ENCODE measurements at regions not wholly inside any gene's neighbourhood (a gene's known extent, or its start where the extent isn't known, plus 50 kb on each side); places are given as distances from the start of the nearest gene placed in this dataset.

DNA sequence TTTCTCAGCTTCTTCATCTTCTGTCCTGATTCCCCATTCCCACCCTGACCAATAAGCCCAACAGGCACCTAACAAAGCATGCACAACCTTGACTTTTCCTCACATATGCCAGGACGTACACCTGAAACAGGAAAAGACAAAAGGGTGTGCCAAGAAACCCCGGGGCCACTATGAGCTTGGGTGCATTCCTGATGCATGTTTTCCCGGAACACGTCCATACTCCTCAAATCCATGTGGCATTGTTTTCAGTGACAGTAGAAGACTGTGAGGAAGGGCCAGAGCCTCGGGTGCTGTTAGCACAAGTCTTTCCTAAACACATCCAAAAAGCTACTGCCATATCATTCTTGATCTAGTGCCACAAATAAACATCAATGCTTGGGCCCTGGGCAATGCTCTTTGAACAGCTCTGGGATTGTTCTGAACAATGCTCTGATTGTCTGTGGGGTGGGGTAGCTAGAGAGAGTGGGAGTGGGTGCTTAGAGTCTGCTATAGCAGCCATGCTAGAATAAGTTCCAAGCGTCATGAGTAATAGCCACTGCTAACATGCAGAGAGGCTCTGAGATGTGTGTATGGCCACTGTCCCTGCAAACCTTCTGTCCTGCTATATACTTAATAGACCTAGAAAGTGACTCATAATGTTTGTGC lies 181.7 kb upstream of the CRIM1 start:
- CTCF ChIA-PET: interaction anchor here (0.5 kb wide), 1 partner anchor 286 kb away, joined by 4 read pairs; no protein-coding TSS in a partner anchor
- Histone ChIP-seq H3K4me2 (no peak overlapping the region), H3F3A (ENCODE audit: insufficient read depth, low read depth) (no peaks in the 10 kb centered on the region), H2AFZ (no peak overlapping the region), H3K36me3 (ENCODE audit: low read depth) (no peaks in the 10 kb centered on the region), H3K27me3 (ENCODE audit: insufficient read depth, low read depth) (no peaks in the 10 kb centered on the region), H3K4me1 (replicated peaks; ENCODE audit: insufficient read depth) (no peaks in the 10 kb centered on the region), H3K79me2 (ENCODE audit: low read depth) (no peaks in the 10 kb centered on the region), H3K4me3 (no peak overlapping the region), H3K9me2 (ENCODE audit: insufficient read depth) (no peaks in the 10 kb centered on the region), H3K27ac (no peak overlapping the region), H4K20me1 (ENCODE audit: insufficient read depth) (no peaks in the 10 kb centered on the region), H3K9me3 (ENCODE audit: insufficient read depth, low read depth) (no peaks in the 10 kb centered on the region)
- BruUV-seq (replicated peaks): no TSS peak
- intact Hi-C loops (cut with micrococcal nuclease; ENCODE audit: unreplicated experiment): no loop called here
- POLR2A ChIA-PET (ENCODE audit: unreplicated experiment): no interaction called here
- no peak for TF ChIP-seq CTCF (conservative IDR thresholded peaks at IDR 0.05)
- DNase-seq: no peak

GRCh38 chr2:36172824-36173223 lies 182.8 kb upstream of the CRIM1 start:
- Histone ChIP-seq H2AFZ (no peak overlapping the region), H3K27ac (no peak overlapping the region), H3K4me1 (replicated peaks; ENCODE audit: insufficient read depth) (no peaks in the 10 kb centered on the region), H3K4me2 (no peak overlapping the region), H3K9me3 (ENCODE audit: insufficient read depth, low read depth) (no peaks in the 10 kb centered on the region), H3K79me2 (ENCODE audit: low read depth) (no peaks in the 10 kb centered on the region), H3K9me2 (ENCODE audit: insufficient read depth) (no peaks in the 10 kb centered on the region), H3K4me3 (no peak overlapping the region), H3K36me3 (ENCODE audit: low read depth) (no peaks in the 10 kb centered on the region), H3K27me3 (ENCODE audit: insufficient read depth, low read depth) (no peaks in the 10 kb centered on the region), H3F3A (ENCODE audit: insufficient read depth, low read depth) (no peaks in the 10 kb centered on the region), H4K20me1 (ENCODE audit: insufficient read depth) (no peaks in the 10 kb centered on the region)
- POLR2A ChIA-PET (ENCODE audit: unreplicated experiment): no interaction called here
- intact Hi-C loops (cut with micrococcal nuclease; ENCODE audit: unreplicated experiment): no loop called here
- no peak for DNase-seq
- no peak for TF ChIP-seq EZH2 (IDR thresholded peaks at IDR 0.05; ENCODE audit: low read depth)
- no peak for TF ChIP-seq CTCF (conservative IDR thresholded peaks at IDR 0.05)
- CTCF ChIA-PET: no interaction called here
- BruUV-seq (replicated peaks): no TSS peak

- no peaks in the 10 kb centered on the region for H4K20me1 ChIP-seq (ENCODE audit: insufficient read depth)
- intact Hi-C loops (cut with micrococcal nuclease; ENCODE audit: unreplicated experiment): no loop called here
- H3K4me3 ChIP-seq: no peak overlapping the region
- H3K79me2 ChIP-seq (ENCODE audit: low read depth): no peaks in the 10 kb centered on the region
- no peak overlapping the region for H3K4me2 ChIP-seq
- TF ChIP-seq EZH2 (IDR thresholded peaks at IDR 0.05; ENCODE audit: low read depth) (no peak), CTCF (conservative IDR thresholded peaks at IDR 0.05) (no peak)
- H3F3A ChIP-seq (ENCODE audit: insufficient read depth, low read depth): no peaks in the 10 kb centered on the region
- no peaks in the 10 kb centered on the region for H3K9me2 ChIP-seq (ENCODE audit: insufficient read depth)
- no TSS peak for BruUV-seq (replicated peaks)
- no peaks in the 10 kb centered on the region for H3K4me1 ChIP-seq (replicated peaks; ENCODE audit: insufficient read depth)
- no peaks in the 10 kb centered on the region for H3K9me3 ChIP-seq (ENCODE audit: insufficient read depth, low read depth)
- ChIA-PET POLR2A (ENCODE audit: unreplicated experiment) (no interaction called here), CTCF (no interaction called here)
- no peaks in the 10 kb centered on the region for H3K36me3 ChIP-seq (ENCODE audit: low read depth)
- H2AFZ ChIP-seq: no peak overlapping the region
- DNase-seq: no peak
- no peak overlapping the region for H3K27ac ChIP-seq
- H3K27me3 ChIP-seq (ENCODE audit: insufficient read depth, low read depth): no peaks in the 10 kb centered on the region
Measured at GRCh38 chr2:36170805-36171204, 184.8 kb upstream of the CRIM1 start.

Data from PC-9 (cell line).